ENCODE measurements at regions not wholly inside any gene's neighbourhood (a gene's known extent, or its start where the extent isn't known, plus 50 kb on each side); places are given as distances from the start of the nearest gene placed in this dataset.
A peak's percentile ranks its signal among the peaks of the same experiment; 100 is the strongest.

- Mint-ChIP-seq H3K4me3 (no peak overlapping the region), H3K4me1 (no peaks in the 10 kb centered on the region), H3K9me3 (no peaks in the 10 kb centered on the region), H3K36me3 (no peaks in the 10 kb centered on the region), H3K27me3 (peaks cover 0 to under 1% of the 10 kb centered on the region in 2 donors), H3K27ac (no peak overlapping the region)
- Histone ChIP-seq H3K27ac (ENCODE audit: low read depth, low read length) (no peak overlapping the region), H3K4me1 (ENCODE audit: insufficient read depth, low read length) (no peaks in the 10 kb centered on the region), H3K4me3 (ENCODE audit: low read length) (no peak overlapping the region), H3K27me3 (ENCODE audit: insufficient read depth, low read length, poor library complexity, severe bottlenecking) (no peaks in the 10 kb centered on the region), H3K9me3 (ENCODE audit: low read length) (no peaks in the 10 kb centered on the region), H3K36me3 (ENCODE audit: insufficient read depth, low read length) (no peaks in the 10 kb centered on the region)
- ChIA-PET POLR2A (no interaction called here), CTCF (no interaction called here)
- DNase-seq = peak in 1 of 5 donors; percentile 28
These were observed 1090.0 kb downstream of the BRD1 start for GRCh38 chr22:48737461-48738203.

GRCh38 chr22:48736593-48737460 lies 1090.8 kb downstream of the BRD1 start:
- Histone ChIP-seq H3K9me3 (ENCODE audit: low read length) (no peaks in the 10 kb centered on the region), H3K27ac (ENCODE audit: low read depth, low read length) (no peak overlapping the region), H3K4me1 (ENCODE audit: insufficient read depth, low read length) (no peaks in the 10 kb centered on the region), H3K36me3 (ENCODE audit: insufficient read depth, low read length) (no peaks in the 10 kb centered on the region), H3K4me3 (ENCODE audit: low read length) (no peak overlapping the region), H3K27me3 (ENCODE audit: insufficient read depth, low read length, poor library complexity, severe bottlenecking) (no peaks in the 10 kb centered on the region)
- H3K4me3 Mint-ChIP-seq = no peak overlapping the region
- no peak overlapping the region for H3K27ac Mint-ChIP-seq
- H3K27me3 Mint-ChIP-seq = peaks cover 0 to 2% of the 10 kb centered on the region in 2 donors
- peak in 1 of 5 donors; percentile 19 for DNase-seq
- H3K9me3 Mint-ChIP-seq = no peaks in the 10 kb centered on the region
- H3K4me1 Mint-ChIP-seq = no peaks in the 10 kb centered on the region
- ChIA-PET POLR2A (no interaction called here), CTCF (no interaction called here)
- no peaks in the 10 kb centered on the region for H3K36me3 Mint-ChIP-seq

GRCh38 chr22:48734961-48735360 lies 1092.7 kb downstream of the BRD1 start:
- no peaks in the 10 kb centered on the region for H3K9me3 Mint-ChIP-seq
- CTCF ChIA-PET = no interaction called here
- Histone ChIP-seq H3K4me1 (ENCODE audit: insufficient read depth, low read length) (no peaks in the 10 kb centered on the region), H3K4me3 (ENCODE audit: low read length) (no peak overlapping the region), H3K36me3 (ENCODE audit: insufficient read depth, low read length) (no peaks in the 10 kb centered on the region), H3K27ac (ENCODE audit: low read depth, low read length) (no peak overlapping the region), H3K27me3 (ENCODE audit: insufficient read depth, low read length, poor library complexity, severe bottlenecking) (no peaks in the 10 kb centered on the region), H3K9me3 (ENCODE audit: low read length) (no peaks in the 10 kb centered on the region)
- H3K36me3 Mint-ChIP-seq = no peaks in the 10 kb centered on the region
- no peaks in the 10 kb centered on the region for H3K4me1 Mint-ChIP-seq
- POLR2A ChIA-PET = no interaction called here
- H3K27ac Mint-ChIP-seq = no peak overlapping the region
- DNase-seq = peak in 1 of 5 donors; percentile 39
- peaks cover 0 to 2% of the 10 kb centered on the region in 2 donors for H3K27me3 Mint-ChIP-seq
- H3K4me3 Mint-ChIP-seq = no peak overlapping the region

- Mint-ChIP-seq H3K27ac (no peak overlapping the region), H3K4me1 (no peaks in the 10 kb centered on the region), H3K9me3 (no peaks in the 10 kb centered on the region), H3K27me3 (peaks cover 0 to 2% of the 10 kb centered on the region in 2 donors), H3K4me3 (no peak overlapping the region), H3K36me3 (no peaks in the 10 kb centered on the region)
- Histone ChIP-seq H3K9me3 (ENCODE audit: low read length) (no peaks in the 10 kb centered on the region), H3K27me3 (ENCODE audit: insufficient read depth, low read length, poor library complexity, severe bottlenecking) (no peaks in the 10 kb centered on the region), H3K36me3 (ENCODE audit: insufficient read depth, low read length) (no peaks in the 10 kb centered on the region), H3K27ac (ENCODE audit: low read depth, low read length) (no peak overlapping the region), H3K4me1 (ENCODE audit: insufficient read depth, low read length) (no peaks in the 10 kb centered on the region), H3K4me3 (ENCODE audit: low read length) (no peak overlapping the region)
- peak in 1 of 5 donors; percentile 7 for DNase-seq
- ChIA-PET CTCF (no interaction called here), POLR2A (no interaction called here)
These were observed 1093.3 kb downstream of the BRD1 start for GRCh38 chr22:48734359-48734758.

- H3K27me3 Mint-ChIP-seq = peaks cover 0 to 9% of the 10 kb centered on the region in 2 donors
- ChIA-PET POLR2A (no interaction called here), CTCF (no interaction called here)
- H3K4me1 ChIP-seq (ENCODE audit: insufficient read depth, low read length) = no peaks in the 10 kb centered on the region
- H3K27ac ChIP-seq (ENCODE audit: low read depth, low read length) = no peak overlapping the region
- no peaks in the 10 kb centered on the region for H3K36me3 Mint-ChIP-seq
- DNase-seq = peak in 1 of 5 donors; percentile 12
- no peak overlapping the region for H3K4me3 Mint-ChIP-seq
- no peaks in the 10 kb centered on the region for H3K36me3 ChIP-seq (ENCODE audit: insufficient read depth, low read length)
- peaks cover 3 to 14% (median 13%) of the 10 kb centered on the region in 5 donors for H3K9me3 Mint-ChIP-seq
- no peak overlapping the region for H3K4me3 ChIP-seq (ENCODE audit: low read length)
- H3K9me3 ChIP-seq (ENCODE audit: low read length) = no peaks in the 10 kb centered on the region
- no peaks in the 10 kb centered on the region for H3K27me3 ChIP-seq (ENCODE audit: insufficient read depth, low read length, poor library complexity, severe bottlenecking)
- H3K4me1 Mint-ChIP-seq = no peaks in the 10 kb centered on the region
- no peak overlapping the region for H3K27ac Mint-ChIP-seq
These were observed 1098.0 kb downstream of the BRD1 start for GRCh38 chr22:48729499-48730171.

GRCh38 chr22:48727454-48728058 lies 1100.1 kb downstream of the BRD1 start:
- H3K9me3 ChIP-seq (ENCODE audit: low read length) = no peaks in the 10 kb centered on the region
- no peak overlapping the region for H3K27ac ChIP-seq (ENCODE audit: low read depth, low read length)
- no peak overlapping the region for H3K4me3 Mint-ChIP-seq
- H3K36me3 Mint-ChIP-seq = no peaks in the 10 kb centered on the region
- no peaks in the 10 kb centered on the region for H3K4me1 Mint-ChIP-seq
- ChIA-PET POLR2A (no interaction called here), CTCF (no interaction called here)
- no peak overlapping the region for H3K4me3 ChIP-seq (ENCODE audit: low read length)
- DNase-seq = no peak
- H3K27me3 Mint-ChIP-seq = peaks cover 0 to 8% of the 10 kb centered on the region in 2 donors
- no peak overlapping the region for H3K27ac Mint-ChIP-seq
- no peaks in the 10 kb centered on the region for H3K4me1 ChIP-seq (ENCODE audit: insufficient read depth, low read length)
- H3K9me3 Mint-ChIP-seq = peaks cover 3 to 14% (median 13%) of the 10 kb centered on the region in 5 donors
- H3K27me3 ChIP-seq (ENCODE audit: insufficient read depth, low read length, poor library complexity, severe bottlenecking) = no peaks in the 10 kb centered on the region
- no peaks in the 10 kb centered on the region for H3K36me3 ChIP-seq (ENCODE audit: insufficient read depth, low read length)

- Mint-ChIP-seq H3K4me1 (no peaks in the 10 kb centered on the region), H3K36me3 (no peaks in the 10 kb centered on the region), H3K9me3 (peaks cover 3 to 14% (median 13%) of the 10 kb centered on the region in 5 donors), H3K27ac (no peak overlapping the region), H3K4me3 (no peak overlapping the region), H3K27me3 (peaks cover 4 to 12% of the 10 kb centered on the region in 2 donors)
- Histone ChIP-seq H3K4me3 (ENCODE audit: low read length) (no peak overlapping the region), H3K9me3 (ENCODE audit: low read length) (no peaks in the 10 kb centered on the region), H3K27ac (ENCODE audit: low read depth, low read length) (no peak overlapping the region), H3K36me3 (ENCODE audit: insufficient read depth, low read length) (no peaks in the 10 kb centered on the region), H3K27me3 (ENCODE audit: insufficient read depth, low read length, poor library complexity, severe bottlenecking) (no peaks in the 10 kb centered on the region), H3K4me1 (ENCODE audit: insufficient read depth, low read length) (no peaks in the 10 kb centered on the region)
- peak in 1 of 5 donors; percentile 33 for DNase-seq
- ChIA-PET POLR2A (no interaction called here), CTCF (no interaction called here)
These were observed 1102.8 kb downstream of the BRD1 start for GRCh38 chr22:48724899-48725298.

- no peaks in the 10 kb centered on the region for H3K4me1 ChIP-seq (ENCODE audit: insufficient read depth, low read length)
- H3K9me3 Mint-ChIP-seq = peaks cover 3 to 14% (median 12%) of the 10 kb centered on the region in 5 donors
- ChIA-PET POLR2A (no interaction called here), CTCF (no interaction called here)
- no peaks in the 10 kb centered on the region for H3K9me3 ChIP-seq (ENCODE audit: low read length)
- no peak overlapping the region for H3K27ac Mint-ChIP-seq
- H3K27ac ChIP-seq (ENCODE audit: low read depth, low read length) = no peak overlapping the region
- no peaks in the 10 kb centered on the region for H3K4me1 Mint-ChIP-seq
- no peaks in the 10 kb centered on the region for H3K36me3 Mint-ChIP-seq
- H3K4me3 ChIP-seq (ENCODE audit: low read length) = no peak overlapping the region
- H3K27me3 ChIP-seq (ENCODE audit: insufficient read depth, low read length, poor library complexity, severe bottlenecking) = no peaks in the 10 kb centered on the region
- peaks cover 5 to 15% of the 10 kb centered on the region in 2 donors for H3K27me3 Mint-ChIP-seq
- H3K36me3 ChIP-seq (ENCODE audit: insufficient read depth, low read length) = no peaks in the 10 kb centered on the region
- peak in 1 of 5 donors; percentile 1 for DNase-seq
- H3K4me3 Mint-ChIP-seq = no peak overlapping the region
These were observed 1105.0 kb downstream of the BRD1 start for GRCh38 chr22:48722661-48723060.

All from CD8-positive, alpha-beta memory T cell (primary cell).